ENCODE measurements at regions not wholly inside any gene's neighbourhood (a gene's known extent, or its start where the extent isn't known, plus 50 kb on each side); places are given as distances from the start of the nearest gene placed in this dataset.

DNA sequence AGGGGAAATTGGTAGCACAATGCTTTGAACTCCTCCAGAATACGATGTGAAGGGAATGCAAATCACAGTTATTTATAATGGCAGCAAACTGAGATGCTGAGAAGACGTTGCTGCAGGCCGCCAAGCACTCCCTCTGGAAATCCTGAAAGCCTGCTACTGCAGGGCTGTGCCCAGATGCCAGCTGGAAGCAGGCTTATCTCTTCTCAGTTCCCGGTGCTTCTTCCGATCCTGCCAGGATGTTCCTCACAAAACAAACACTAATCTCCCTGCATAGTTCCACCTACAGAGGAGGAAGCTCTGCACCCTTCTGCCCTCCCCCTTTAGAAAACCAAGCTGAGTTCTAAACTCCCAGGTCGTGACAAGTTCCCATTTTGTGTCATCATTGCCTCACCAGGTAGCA lies 201.7 kb upstream of the BCL6 start:
- TF ChIP-seq CTCF (IDR thresholded peaks at IDR 0.05 in 8 of 11, conservative IDR thresholded peaks at IDR 0.05 in 3 of 11) (no peak), POLR2A (IDR thresholded peaks at IDR 0.05) (no peak)

Data from spleen (tissue), 7 donors.